Upper lobe of left lung (tissue), 6 donors: ENCODE measurements at regions not wholly inside any gene's neighbourhood (a gene's known extent, or its start where the extent isn't known, plus 50 kb on each side); places are given as distances from the start of the nearest gene placed in this dataset.
"Not testable (repeated sequence)": the region's sequence is repeated elsewhere in the genome, so short reads cannot be mapped to it uniquely, and the experiment has no call there.

Source experiments
- ATAC-seq, 2 donors: fragments of 200-7000 bp; cut with Tn5 transposase; one replicate each; pipeline ENCODE4 v1.9.1; 2022; ENCODE audit warnings: mild to moderate bottlenecking in 2 of 2, moderate library complexity in 2 of 2; ENCODE audit not compliant: low FRiP score in 2 of 2
- DNase-seq, 2 donors: peaks; one replicate each; pipeline ENCODE4 v3.0.0-alpha.2; 2019 to 2020
- H3K27ac ChIP-seq, 4 donors: fragments of 200-600 bp; sonication (generic); one replicate each; pipeline ENCODE4 v1.5.1; 2016 to 2019
- H3K27me3 ChIP-seq, 4 donors: fragments of 200-600 bp; sonication (generic); one replicate each; pipeline ENCODE4 v1.5.1; 2017 to 2019
- H3K36me3 ChIP-seq, 4 donors: fragments of 200-600 bp; sonication (generic); one replicate each; pipeline ENCODE4 v1.5.1; 2016 to 2019
- H3K4me1 ChIP-seq, 4 donors: fragments of 200-600 bp; sonication (generic); one replicate each; pipeline ENCODE4 v1.5.1; 2018 to 2019
- H3K4me3 ChIP-seq, 4 donors: fragments of 200-600 bp; sonication (generic); one replicate each; pipeline ENCODE4 v1.5.1; 2017 to 2019; ENCODE audit warnings: mild to moderate bottlenecking in 2 of 4, moderate library complexity in 1 of 4
- H3K9me3 ChIP-seq, 4 donors: fragments of 200-600 bp; sonication (generic); one replicate each; pipeline ENCODE4 v1.5.1; 2018 to 2019
- CTCF ChIP-seq, 6 experiments: fragments of 450-650 bp in 4 of 6; fragments of 200-600 bp in 2 of 6; sonication (generic) in 2 of 6; IDR thresholded peaks; one replicate each; pipeline ENCODE4 v1.5.1; 2016 to 2019; ENCODE audit warnings: antibody characterized with exemption in 6 of 6
- EP300 ChIP-seq, 4 donors: sonication (generic); formaldehyde crosslinking; IDR thresholded peaks; one replicate each; pipeline ENCODE4 v1.5.1; 2017; ENCODE audit warnings: antibody characterized with exemption in 4 of 4, control low read depth in 2 of 4
- POLR2A ChIP-seq, 4 donors: fragments of 450-650 bp; IDR thresholded peaks; one replicate each; pipeline ENCODE4 v1.5.1; 2016 to 2017; ENCODE audit warnings: antibody characterized with exemption in 4 of 4, mild to moderate bottlenecking in 2 of 4
- POLR2AphosphoS5 ChIP-seq, 2 donors: sonication (generic); formaldehyde crosslinking; IDR thresholded peaks; one replicate each; pipeline ENCODE4 v1.5.1; 2017; ENCODE audit warnings: antibody characterized with exemption in 2 of 2
- WGBS, 2 donors: methylation state at CpG; one replicate each; pipeline ENCODE4 v1.1.5; 2017 to 2018; 5-methylcytosine and 5-hydroxymethylcytosine counted together
- donor health status: DM: no; HTN: no; CAD: no; lungs with moderate emphysema.
- donor health status: DM: no; HTN: yes; CAD: no; lungs with severe emphysema.

- Histone ChIP-seq H3K27ac (no peak overlapping the region), H3K4me3 (no peak overlapping the region), H3K4me1 (no peaks in the 10 kb centered on the region), H3K36me3 (no peaks in the 10 kb centered on the region), H3K9me3 (no peaks in the 10 kb centered on the region), H3K27me3 (no peaks in the 10 kb centered on the region)
- DNase-seq (no peak), ATAC-seq (no peak)
- TF ChIP-seq POLR2AphosphoS5 (IDR thresholded peaks at IDR 0.05) (no peak), EP300 (IDR thresholded peaks at IDR 0.05) (no peak), CTCF (IDR thresholded peaks at IDR 0.05) (no peak)
These were observed 127.9 kb upstream of the RASA1 start for GRCh38 chr5:87139795-87140194.

GRCh38 chr5:87141544-87141943 lies 126.1 kb upstream of the RASA1 start:
- 90 to 100% methylated on average over 1 of the region's 1 CpG for WGBS, 2 donors
- ATAC-seq (no peak), DNase-seq (no peak)
- Histone ChIP-seq H3K4me1 (no peaks in the 10 kb centered on the region), H3K9me3 (no peaks in the 10 kb centered on the region), H3K4me3 (no peak overlapping the region), H3K27ac (no peak overlapping the region), H3K27me3 (no peaks in the 10 kb centered on the region), H3K36me3 (no peaks in the 10 kb centered on the region)
- TF ChIP-seq EP300 (IDR thresholded peaks at IDR 0.05) (no peak), POLR2AphosphoS5 (IDR thresholded peaks at IDR 0.05) (no peak), POLR2A (IDR thresholded peaks at IDR 0.05) (no peak), CTCF (IDR thresholded peaks at IDR 0.05) (no peak)

GRCh38 chr5:87145853-87146252 lies 121.8 kb upstream of the RASA1 start:
- 59 to 83% methylated on average over 1 of the region's 1 CpG for WGBS, 2 donors
- not testable (repeated sequence) for H3K36me3 ChIP-seq, DNase-seq, H3K4me1 ChIP-seq, ATAC-seq, H3K4me3 ChIP-seq, H3K27ac ChIP-seq, H3K9me3 ChIP-seq, H3K27me3 ChIP-seq

- Histone ChIP-seq H3K36me3 (no peaks in the 10 kb centered on the region), H3K4me1 (no peaks in the 10 kb centered on the region), H3K4me3 (no peak overlapping the region), H3K27me3 (no peaks in the 10 kb centered on the region), H3K27ac (no peak overlapping the region), H3K9me3 (no peaks in the 10 kb centered on the region)
- ATAC-seq: no peak
- TF ChIP-seq POLR2A (IDR thresholded peaks at IDR 0.05) (no peak), POLR2AphosphoS5 (IDR thresholded peaks at IDR 0.05) (no peak), EP300 (IDR thresholded peaks at IDR 0.05) (no peak), CTCF (IDR thresholded peaks at IDR 0.05) (no peak)
- no peak for DNase-seq
These were observed 120.2 kb upstream of the RASA1 start for GRCh38 chr5:87147441-87147840.

- WGBS, 2 donors: 78 to 87% methylated on average over 6 of the region's 6 CpGs
- TF ChIP-seq EP300 (IDR thresholded peaks at IDR 0.05): no peak
- TF ChIP-seq POLR2AphosphoS5 (IDR thresholded peaks at IDR 0.05): no peak
- TF ChIP-seq CTCF (IDR thresholded peaks at IDR 0.05): no peak
- no peak for TF ChIP-seq POLR2A (IDR thresholded peaks at IDR 0.05)
- H3K4me3 ChIP-seq: no peak overlapping the region
- DNase-seq: no peak
- no peaks in the 10 kb centered on the region for H3K36me3 ChIP-seq
- no peaks in the 10 kb centered on the region for H3K9me3 ChIP-seq
- H3K27ac ChIP-seq: no peak overlapping the region
- ATAC-seq: no peak
- H3K27me3 ChIP-seq: no peaks in the 10 kb centered on the region
- H3K4me1 ChIP-seq: no peaks in the 10 kb centered on the region
These were observed 117.1 kb upstream of the RASA1 start for GRCh38 chr5:87150630-87151029.
